ENCODE measurements at regions not wholly inside any gene's neighbourhood (a gene's known extent, or its start where the extent isn't known, plus 50 kb on each side); places are given as distances from the start of the nearest gene placed in this dataset.
"Not testable (repeated sequence)": the region's sequence is repeated elsewhere in the genome, so short reads cannot be mapped to it uniquely, and the experiment has no call there.

- no peak for DNase-seq
Observed at GRCh38 chr7:125357676-125358455, 428.2 kb upstream of the POT1 start.

GRCh38 chr7:125355899-125356298, 426.3 kb upstream of the POT1 start:
- DNase-seq = no peak

- no peak for DNase-seq
Observed at GRCh38 chr7:125347269-125347668, 417.6 kb upstream of the POT1 start.

GRCh38 chr7:125338110-125338509, 408.5 kb upstream of the POT1 start:
- no peak for DNase-seq

DNA sequence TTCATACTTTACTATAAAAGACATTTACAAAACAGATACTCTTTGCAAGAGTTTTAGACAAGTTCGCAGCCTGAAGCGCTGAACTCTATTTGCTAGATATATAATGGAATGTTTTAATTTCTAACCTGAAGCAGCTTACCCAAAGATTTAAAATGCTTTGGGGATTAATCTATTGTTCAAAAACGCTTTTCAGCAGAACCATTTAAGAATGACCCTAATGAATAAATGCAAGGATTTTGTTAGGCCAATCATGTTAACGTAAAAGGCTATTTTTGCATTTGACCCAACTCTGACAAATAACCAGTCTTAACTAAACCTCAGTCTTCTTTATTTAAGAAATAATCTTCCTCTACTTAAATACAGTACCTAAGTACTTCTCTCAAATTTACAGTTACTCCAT, 406.7 kb upstream of the POT1 start:
- no peak for DNase-seq

DNA sequence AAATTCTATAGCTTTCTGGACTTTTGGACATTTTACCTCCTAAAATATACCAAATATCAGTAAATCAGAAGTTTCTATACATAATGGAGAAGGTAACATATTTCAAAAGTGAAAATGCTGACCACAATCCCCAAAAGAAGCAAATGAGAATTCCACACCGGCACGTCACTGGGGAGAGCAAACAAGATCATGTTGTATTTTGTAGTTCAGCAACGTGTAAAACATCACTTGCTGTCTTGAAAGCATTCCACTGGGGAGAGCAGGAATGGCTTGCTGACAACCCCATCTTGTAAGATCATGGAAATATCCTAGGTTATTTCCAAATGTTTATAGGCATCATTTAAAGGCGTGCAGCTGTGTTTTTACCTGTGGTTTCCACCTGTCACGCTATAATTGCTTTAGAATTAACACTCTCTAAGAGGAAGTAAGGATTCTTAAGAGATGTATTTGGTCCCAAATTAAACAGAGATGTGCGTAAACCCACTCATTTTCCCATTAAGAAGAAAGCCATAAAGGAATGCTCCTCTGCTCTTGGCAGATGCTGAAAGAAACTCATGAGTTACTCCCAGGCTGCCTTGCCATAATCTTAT, 397.1 kb upstream of the POT1 start:
- no peak for DNase-seq

- DNase-seq = peak; percentile 25
Observed at GRCh38 chr7:125316466-125316865, 386.8 kb upstream of the POT1 start.

GRCh38 chr7:125299003-125299765, 369.6 kb upstream of the POT1 start:
- no peak for DNase-seq

GRCh38 chr7:125279961-125280360, 350.3 kb upstream of the POT1 start:
- DNase-seq = no peak

DNA sequence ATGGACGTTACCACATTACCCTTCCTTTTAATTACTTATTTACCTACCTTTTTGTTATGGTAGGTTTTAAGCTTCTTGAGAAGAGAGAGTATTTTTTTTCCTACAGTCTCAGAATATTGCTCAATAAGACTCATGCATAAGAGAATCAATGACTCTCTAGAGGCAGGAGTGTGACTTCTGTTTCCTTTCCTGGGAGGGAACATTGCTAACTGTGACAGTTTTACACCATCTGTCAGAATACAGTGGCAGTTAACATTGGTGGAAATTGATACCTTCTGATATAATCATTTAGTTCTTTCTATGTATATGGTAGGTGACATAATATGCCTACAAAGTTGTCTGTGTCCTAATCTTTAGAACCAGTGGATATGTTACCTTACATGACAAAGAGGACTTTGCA, 348.7 kb upstream of the POT1 start:
- DNase-seq = no peak

DNA sequence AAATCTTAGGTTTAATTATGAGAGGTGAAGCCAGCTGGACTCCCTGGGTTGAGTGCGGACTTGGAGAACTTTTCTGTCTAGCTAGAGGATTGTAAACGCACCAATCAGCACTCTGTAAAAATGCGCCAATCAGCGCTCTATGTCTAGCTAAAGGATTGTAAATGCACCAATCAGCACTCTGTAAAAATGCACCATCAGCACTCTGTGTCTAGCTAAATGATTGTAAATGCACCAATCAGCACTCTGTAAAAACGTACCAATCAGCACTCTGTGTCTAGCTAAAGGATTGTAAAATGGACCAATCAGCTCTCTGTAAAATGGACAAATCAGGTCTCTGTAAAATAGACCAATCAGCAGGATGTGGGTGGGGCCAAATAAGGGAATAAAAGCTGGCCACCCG, 345.1 kb upstream of the POT1 start:
- not testable (repeated sequence) for DNase-seq

DNA sequence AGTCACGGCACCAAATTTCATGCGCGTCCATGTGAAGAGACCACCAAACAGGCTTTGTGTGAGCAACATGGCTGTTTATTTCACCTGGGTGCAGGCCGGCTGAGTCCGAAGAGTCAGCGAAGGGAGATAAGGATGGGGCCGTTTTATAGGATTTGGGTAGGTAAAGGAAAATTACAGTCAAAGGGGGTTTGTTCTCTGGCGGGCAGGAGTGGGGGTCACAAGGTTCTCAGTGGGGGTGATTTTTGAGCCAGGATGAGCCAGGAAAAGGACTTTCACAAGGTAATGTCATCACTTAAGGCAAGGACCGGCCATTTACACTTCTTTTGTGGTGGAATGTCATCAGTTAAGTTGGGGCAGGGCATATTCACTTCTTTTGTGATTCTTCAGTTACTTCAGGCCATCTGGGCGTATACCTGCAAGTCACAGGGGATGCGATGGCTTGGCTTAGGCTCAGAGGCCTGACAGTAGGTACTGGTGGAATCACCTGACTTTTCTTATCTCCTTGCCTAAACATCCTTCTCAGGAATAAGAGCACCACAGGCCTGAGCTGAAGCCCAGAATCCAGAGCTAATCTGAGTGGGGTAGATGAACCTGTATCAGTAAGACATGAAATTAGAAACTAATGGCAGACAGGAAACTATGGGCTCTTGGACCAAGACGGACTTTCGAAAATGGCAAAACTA, 334.7 kb upstream of the POT1 start:
- not testable (repeated sequence) for DNase-seq

DNA sequence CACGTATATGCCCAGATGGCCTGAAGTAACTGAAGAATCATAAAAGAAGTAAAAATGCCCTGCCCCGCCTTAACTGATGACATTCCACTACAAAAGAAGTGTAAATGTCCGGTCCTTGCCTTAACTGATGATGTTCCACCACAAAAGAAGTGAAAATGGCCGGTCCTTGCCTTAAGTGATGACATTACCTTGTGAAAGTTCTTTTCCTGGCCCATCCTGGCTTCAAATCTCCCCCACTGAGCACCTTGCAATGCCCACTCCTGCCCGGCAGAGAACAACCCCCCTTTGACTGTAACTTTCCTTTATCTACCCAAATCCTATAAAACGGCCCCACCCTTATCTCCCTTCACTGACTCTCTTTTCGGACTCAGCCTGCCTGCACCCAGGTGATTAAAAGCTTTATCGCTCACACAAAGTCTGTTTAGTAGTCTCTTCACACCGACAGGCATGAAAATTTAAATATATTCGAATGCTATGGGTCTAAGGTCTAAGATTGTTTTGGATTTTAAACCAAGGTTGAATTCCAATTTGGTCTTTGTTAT, 329.3 kb upstream of the POT1 start:
- not testable (repeated sequence) for DNase-seq

GRCh38 chr7:125257617-125258016, 328.0 kb upstream of the POT1 start:
- DNase-seq = no peak

DNA sequence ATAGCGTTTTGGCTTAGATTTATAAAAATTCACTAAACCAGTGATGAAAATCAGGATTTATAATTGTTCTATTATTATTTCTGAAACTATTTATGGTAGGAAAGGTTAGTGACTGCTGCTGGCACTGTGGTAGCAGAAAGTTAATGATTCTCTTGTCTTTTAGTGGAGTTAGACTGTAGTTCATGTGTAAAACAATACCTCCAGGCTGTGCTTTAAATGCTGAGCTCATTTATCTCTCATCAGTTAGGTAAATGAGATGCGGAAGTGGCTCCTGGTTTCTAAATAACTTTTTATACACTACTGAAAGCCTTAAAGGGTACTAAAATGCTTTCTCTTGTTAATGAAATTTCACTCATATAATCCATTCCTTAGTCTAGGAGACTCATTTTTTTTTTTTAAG, 326.8 kb upstream of the POT1 start:
- no peak for DNase-seq

GRCh38 chr7:125255810-125256209, 326.2 kb upstream of the POT1 start:
- DNase-seq = no peak

GRCh38 chr7:125254566-125254965, 324.9 kb upstream of the POT1 start:
- DNase-seq = no peak

- DNase-seq = no peak
Observed at GRCh38 chr7:125253452-125254190, 324.0 kb upstream of the POT1 start.

DNA sequence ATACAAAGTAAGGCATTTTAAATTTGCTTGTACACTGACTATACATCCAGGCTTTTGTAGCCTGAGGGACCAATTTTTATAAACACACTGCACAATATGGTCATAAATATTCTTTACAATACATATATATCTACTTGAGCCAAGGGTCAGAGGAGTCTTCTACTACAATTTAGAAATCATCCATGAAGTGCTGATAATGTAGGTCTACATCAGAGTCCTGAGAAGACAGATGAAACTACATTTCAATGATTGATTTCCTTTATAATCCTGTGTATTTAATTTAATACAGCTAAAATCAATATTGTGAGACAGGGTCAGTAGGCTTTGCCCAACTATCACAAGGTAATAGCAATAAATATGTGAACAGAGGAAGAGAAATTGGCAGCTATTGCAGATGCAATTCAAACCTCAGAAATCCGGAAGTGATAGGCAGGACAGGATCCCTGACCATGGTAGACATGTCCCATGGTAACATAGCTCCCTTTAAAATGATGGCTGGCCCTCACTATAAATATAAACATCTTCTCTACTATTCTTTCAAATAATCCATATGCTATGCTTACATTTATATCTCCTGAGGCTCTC, 318.0 kb upstream of the POT1 start:
- DNase-seq = no peak

- DNase-seq = no peak
Observed at GRCh38 chr7:125246706-125247105, 317.1 kb upstream of the POT1 start.

DNA sequence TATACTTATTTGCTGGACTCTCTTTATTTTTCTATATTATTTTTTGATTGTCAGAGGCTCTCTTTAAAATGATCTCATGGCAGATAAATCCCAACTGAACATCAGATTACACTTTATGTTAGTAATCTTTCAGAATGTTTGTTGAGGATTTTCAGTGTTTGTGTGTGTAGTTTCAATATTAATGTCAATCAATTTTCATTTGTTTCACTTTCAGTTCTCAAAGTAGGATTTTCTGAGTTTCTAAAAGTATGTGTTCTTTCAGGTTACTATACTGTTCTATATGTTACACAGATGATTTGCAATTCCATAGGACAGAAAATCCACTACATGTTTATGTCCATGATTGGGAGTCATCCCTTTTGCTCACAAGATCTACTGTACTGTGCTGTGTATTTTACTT, 311.9 kb upstream of the POT1 start:
- DNase-seq = no peak

DNA sequence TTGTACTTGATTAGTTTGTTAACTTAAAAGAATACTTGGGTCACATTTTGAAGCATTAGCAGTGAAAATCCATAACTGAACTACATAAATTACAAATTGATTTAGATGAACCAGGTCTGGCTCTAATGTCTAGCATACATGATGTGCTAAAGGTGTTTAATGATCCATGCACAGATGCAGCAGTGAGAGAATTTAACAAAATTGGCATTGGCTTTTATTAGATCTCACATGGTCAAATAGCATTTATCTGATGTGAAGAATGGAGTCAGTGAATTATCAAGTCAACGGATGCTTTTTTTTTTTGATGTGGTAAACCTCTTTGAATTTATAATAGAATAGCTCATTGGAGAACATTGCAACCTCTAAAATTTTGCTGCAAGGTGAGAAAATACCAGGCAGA, 293.0 kb upstream of the POT1 start:
- no peak for DNase-seq
